ENCODE measurements at regions not wholly inside any gene's neighbourhood (a gene's known extent, or its start where the extent isn't known, plus 50 kb on each side); places are given as distances from the start of the nearest gene placed in this dataset.

- Histone ChIP-seq H4K20me1 (ENCODE audit: control insufficient read depth, insufficient read depth, low read depth, low read length) (no peaks in the 10 kb centered on the region), H3K27ac (ENCODE audit: low read depth, low read length) (no peak overlapping the region), H3K9me2 (replicated peaks; ENCODE audit: control insufficient read depth, low read length) (no peaks in the 10 kb centered on the region), H3K36me3 (ENCODE audit: control insufficient read depth, low read length) (no peaks in the 10 kb centered on the region), H3K4me3 (ENCODE audit: low read length) (no peak overlapping the region), H3F3A (ENCODE audit: control insufficient read depth, insufficient read depth) (no peaks in the 10 kb centered on the region), H3K27me3 (ENCODE audit: control insufficient read depth, low read length) (no peaks in the 10 kb centered on the region), H3K79me2 (ENCODE audit: control insufficient read depth, low read length) (no peaks in the 10 kb centered on the region), H3K4me1 (ENCODE audit: control insufficient read depth, low read length) (no peaks in the 10 kb centered on the region), H3K9me3 (ENCODE audit: control insufficient read depth, insufficient read depth, low read length) (no peaks in the 10 kb centered on the region; the same call in 1 of the 2 replicates), H3K4me2 (ENCODE audit: low read length) (no peak overlapping the region)
- no peak for TF ChIP-seq EZH2phosphoT487 (IDR thresholded peaks at IDR 0.05; ENCODE audit: borderline replicate concordance, low read length)
- TF ChIP-seq, protein P1, sequence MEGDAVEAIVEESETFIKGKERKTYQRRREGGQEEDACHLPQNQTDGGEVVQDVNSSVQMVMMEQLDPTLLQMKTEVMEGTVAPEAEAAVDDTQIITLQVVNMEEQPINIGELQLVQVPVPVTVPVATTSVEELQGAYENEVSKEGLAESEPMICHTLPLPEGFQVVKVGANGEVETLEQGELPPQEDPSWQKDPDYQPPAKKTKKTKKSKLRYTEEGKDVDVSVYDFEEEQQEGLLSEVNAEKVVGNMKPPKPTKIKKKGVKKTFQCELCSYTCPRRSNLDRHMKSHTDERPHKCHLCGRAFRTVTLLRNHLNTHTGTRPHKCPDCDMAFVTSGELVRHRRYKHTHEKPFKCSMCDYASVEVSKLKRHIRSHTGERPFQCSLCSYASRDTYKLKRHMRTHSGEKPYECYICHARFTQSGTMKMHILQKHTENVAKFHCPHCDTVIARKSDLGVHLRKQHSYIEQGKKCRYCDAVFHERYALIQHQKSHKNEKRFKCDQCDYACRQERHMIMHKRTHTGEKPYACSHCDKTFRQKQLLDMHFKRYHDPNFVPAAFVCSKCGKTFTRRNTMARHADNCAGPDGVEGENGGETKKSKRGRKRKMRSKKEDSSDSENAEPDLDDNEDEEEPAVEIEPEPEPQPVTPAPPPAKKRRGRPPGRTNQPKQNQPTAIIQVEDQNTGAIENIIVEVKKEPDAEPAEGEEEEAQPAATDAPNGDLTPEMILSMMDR (IDR thresholded peaks at IDR 0.05; ENCODE audit: low read depth, low read length, poor library complexity, severe bottlenecking) = no peak
These were observed 189.5 kb downstream of the ACTL7B start for GRCh38 chr9:108666240-108666784.

DNA sequence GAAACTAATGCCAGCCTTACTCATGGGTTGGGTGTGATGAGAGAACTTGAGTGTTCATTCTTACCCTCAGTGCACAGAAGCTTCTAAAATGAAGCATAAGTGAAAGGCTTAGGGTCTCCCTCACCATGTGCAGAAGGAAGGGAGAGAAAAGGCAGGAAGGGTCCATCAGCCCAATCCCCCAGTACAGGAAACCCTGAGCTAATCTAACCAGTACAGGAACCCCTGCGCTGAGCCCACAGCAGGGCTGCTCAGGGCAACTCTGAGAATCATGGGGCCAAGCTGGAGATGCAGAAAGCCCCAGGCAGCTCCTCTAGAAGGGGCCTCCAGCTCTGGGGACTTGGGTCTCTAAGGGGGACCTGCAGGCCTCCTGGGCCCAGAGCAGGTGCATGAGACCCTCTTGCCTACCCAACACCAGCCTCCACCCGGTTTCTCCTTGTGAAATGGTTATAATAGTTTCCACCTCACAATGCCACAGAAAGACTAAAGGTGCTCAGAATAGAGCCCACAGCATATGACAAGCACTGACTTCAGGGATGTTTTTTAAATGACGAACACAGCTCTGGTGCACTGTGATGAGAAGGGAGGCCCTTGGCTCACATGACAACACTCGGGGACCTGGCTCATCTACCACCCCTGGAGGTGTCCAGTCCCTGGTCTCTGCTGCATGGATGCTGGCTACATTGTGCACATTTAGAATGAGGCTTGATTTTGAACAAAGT lies 190.1 kb downstream of the ACTL7B start:
- Histone ChIP-seq H3K27ac (ENCODE audit: low read depth, low read length) (no peak overlapping the region), H3K4me3 (ENCODE audit: low read length) (no peak overlapping the region), H4K20me1 (ENCODE audit: control insufficient read depth, insufficient read depth, low read depth, low read length) (no peaks in the 10 kb centered on the region), H3K4me2 (ENCODE audit: low read length) (no peak overlapping the region), H3K9me2 (replicated peaks; ENCODE audit: control insufficient read depth, low read length) (no peaks in the 10 kb centered on the region), H3F3A (ENCODE audit: control insufficient read depth, insufficient read depth) (no peaks in the 10 kb centered on the region), H3K4me1 (ENCODE audit: control insufficient read depth, low read length) (no peaks in the 10 kb centered on the region), H3K27me3 (ENCODE audit: control insufficient read depth, low read length) (no peaks in the 10 kb centered on the region), H3K36me3 (ENCODE audit: control insufficient read depth, low read length) (no peaks in the 10 kb centered on the region), H3K9me3 (ENCODE audit: control insufficient read depth, insufficient read depth, low read length) (peaks cover 4% of the 10 kb centered on the region; the same call in 1 of the 2 replicates), H3K79me2 (ENCODE audit: control insufficient read depth, low read length) (no peaks in the 10 kb centered on the region)
- no peak for TF ChIP-seq EZH2phosphoT487 (IDR thresholded peaks at IDR 0.05; ENCODE audit: borderline replicate concordance, low read length)
- TF ChIP-seq, protein P1 (IDR thresholded peaks at IDR 0.05; ENCODE audit: low read depth, low read length, poor library complexity, severe bottlenecking) = no peak

GRCh38 chr9:108664309-108665255 lies 191.2 kb downstream of the ACTL7B start:
- no peaks in the 10 kb centered on the region for H3K27me3 ChIP-seq (ENCODE audit: control insufficient read depth, low read length)
- H3K27ac ChIP-seq (ENCODE audit: low read depth, low read length) = no peak overlapping the region
- H3K9me2 ChIP-seq (replicated peaks; ENCODE audit: control insufficient read depth, low read length) = no peaks in the 10 kb centered on the region
- no peaks in the 10 kb centered on the region for H3F3A ChIP-seq (ENCODE audit: control insufficient read depth, insufficient read depth)
- H3K79me2 ChIP-seq (ENCODE audit: control insufficient read depth, low read length) = no peaks in the 10 kb centered on the region
- TF ChIP-seq, protein P1 (IDR thresholded peaks at IDR 0.05; ENCODE audit: low read depth, low read length, poor library complexity, severe bottlenecking) = no peak
- no peak for TF ChIP-seq EZH2phosphoT487 (IDR thresholded peaks at IDR 0.05; ENCODE audit: borderline replicate concordance, low read length)
- H3K36me3 ChIP-seq (ENCODE audit: control insufficient read depth, low read length) = no peaks in the 10 kb centered on the region
- no peaks in the 10 kb centered on the region for H3K4me1 ChIP-seq (ENCODE audit: control insufficient read depth, low read length)
- no peak overlapping the region for H3K4me2 ChIP-seq (ENCODE audit: low read length)
- no peak overlapping the region for H3K4me3 ChIP-seq (ENCODE audit: low read length)
- peaks cover 6% of the 10 kb centered on the region; the same call in 1 of the 2 replicates for H3K9me3 ChIP-seq (ENCODE audit: control insufficient read depth, insufficient read depth, low read length)
- H4K20me1 ChIP-seq (ENCODE audit: control insufficient read depth, insufficient read depth, low read depth, low read length) = no peaks in the 10 kb centered on the region
